ENCODE measurements at regions not wholly inside any gene's neighbourhood (a gene's known extent, or its start where the extent isn't known, plus 50 kb on each side); places are given as distances from the start of the nearest gene placed in this dataset.

DNA sequence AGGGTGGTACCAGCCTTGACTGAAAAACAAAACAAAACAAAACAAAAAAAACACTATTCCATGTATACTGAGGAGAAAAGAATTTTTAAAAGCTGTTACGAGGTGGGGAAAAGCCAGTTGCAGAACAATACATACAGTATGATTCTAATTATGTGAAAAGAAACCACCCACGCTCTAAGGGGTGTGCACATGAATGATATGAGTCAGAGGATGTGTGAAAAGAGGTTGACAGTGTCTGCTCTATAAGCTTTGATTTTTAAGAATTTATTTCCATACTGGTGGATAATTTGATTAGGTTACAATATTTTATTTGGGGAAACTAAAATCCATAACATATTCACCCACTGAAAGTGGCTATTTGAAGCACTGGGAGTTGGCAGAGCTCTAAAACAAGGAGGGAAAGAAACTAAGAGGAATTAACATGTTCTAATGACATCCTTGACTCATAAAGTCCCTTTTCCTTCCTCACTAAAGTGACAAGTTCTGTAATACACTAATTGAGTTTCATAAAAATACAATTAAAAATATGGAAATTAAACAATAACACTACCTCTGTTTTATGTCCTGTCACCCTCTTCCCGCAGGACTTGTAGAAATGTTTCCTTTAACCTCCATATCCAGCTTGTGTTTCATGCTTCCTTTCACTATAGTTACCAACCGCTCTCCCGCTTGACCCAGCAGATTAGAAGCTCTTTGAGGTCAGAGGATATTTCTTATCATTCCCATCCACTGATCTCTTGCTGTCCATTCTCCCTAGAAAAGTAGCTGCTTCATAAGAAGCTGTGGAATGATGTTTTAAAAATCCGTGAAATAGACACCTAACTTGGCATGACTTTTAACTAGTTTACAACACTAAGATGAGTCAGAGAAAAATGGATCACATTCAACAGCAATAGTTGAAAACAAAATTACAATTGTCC lies 118.6 kb upstream of the CCDC28A start:
- no peak overlapping the region for H3K4me3 ChIP-seq (ENCODE audit: low read depth, low read length)
- TF ChIP-seq, protein P1, sequence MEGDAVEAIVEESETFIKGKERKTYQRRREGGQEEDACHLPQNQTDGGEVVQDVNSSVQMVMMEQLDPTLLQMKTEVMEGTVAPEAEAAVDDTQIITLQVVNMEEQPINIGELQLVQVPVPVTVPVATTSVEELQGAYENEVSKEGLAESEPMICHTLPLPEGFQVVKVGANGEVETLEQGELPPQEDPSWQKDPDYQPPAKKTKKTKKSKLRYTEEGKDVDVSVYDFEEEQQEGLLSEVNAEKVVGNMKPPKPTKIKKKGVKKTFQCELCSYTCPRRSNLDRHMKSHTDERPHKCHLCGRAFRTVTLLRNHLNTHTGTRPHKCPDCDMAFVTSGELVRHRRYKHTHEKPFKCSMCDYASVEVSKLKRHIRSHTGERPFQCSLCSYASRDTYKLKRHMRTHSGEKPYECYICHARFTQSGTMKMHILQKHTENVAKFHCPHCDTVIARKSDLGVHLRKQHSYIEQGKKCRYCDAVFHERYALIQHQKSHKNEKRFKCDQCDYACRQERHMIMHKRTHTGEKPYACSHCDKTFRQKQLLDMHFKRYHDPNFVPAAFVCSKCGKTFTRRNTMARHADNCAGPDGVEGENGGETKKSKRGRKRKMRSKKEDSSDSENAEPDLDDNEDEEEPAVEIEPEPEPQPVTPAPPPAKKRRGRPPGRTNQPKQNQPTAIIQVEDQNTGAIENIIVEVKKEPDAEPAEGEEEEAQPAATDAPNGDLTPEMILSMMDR (IDR thresholded peaks at IDR 0.05; ENCODE audit: insufficient read depth, low read depth, low read length), result no peak
- DNase-seq (ENCODE audit: low read depth), result peak; percentile 20

DNA sequence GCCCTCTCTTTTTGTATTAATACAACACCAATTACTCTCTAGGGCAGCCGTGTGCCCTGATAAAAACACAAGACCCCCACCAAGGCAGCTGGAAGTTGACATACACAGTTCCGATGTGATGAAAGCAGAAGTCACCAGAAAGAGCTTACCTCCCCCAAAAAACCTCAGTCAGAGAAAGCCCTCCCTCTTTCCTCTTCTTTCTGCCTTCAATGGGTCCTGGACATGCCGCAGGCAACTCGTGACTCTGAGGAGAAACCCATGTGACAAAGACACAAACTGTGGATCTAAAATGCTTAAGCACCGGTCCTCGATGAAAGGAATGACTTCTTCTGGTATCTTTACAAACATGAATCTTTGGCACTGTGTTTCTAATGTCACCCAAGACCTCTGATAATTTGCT lies 117.7 kb upstream of the CCDC28A start:
- no peak for DNase-seq (ENCODE audit: low read depth)
- H3K4me3 ChIP-seq (ENCODE audit: low read depth, low read length), result no peak overlapping the region
- TF ChIP-seq, protein P1 (IDR thresholded peaks at IDR 0.05; ENCODE audit: insufficient read depth, low read depth, low read length), result no peak

DNA sequence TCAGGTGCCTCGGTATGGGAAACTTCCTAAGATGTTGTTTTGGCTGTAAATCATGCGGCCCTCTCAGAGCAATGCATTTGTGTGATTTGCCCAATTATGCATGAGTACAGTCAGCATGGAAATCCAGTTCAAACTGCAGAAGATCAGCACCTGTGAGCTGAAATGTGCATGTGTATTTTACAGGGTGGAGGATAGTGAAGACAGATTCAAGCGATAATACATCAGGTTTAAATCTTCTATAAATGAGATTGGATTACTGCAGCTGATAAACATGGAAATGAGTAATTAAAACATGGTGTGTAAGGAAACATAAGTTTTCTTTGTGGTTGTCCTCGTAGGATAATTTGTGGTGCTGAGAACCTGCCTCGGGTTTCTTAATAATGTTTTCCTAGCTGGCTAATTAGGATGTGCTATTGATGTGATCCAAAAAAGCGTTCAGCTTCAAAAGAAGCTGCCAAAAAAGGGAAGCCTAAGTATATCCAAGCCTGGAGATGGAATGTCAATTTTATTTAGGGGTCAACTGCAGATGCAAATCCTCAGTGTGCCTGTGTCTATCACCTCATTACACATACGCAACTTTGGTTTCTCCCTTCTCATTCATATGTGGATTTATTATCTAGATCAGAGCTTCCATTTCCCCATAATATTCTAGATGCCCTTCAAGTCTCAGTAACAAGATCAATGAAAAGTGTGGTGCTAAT lies 117.1 kb upstream of the CCDC28A start:
- H3K4me3 ChIP-seq (ENCODE audit: low read depth, low read length), result no peak overlapping the region
- TF ChIP-seq, protein P1 (IDR thresholded peaks at IDR 0.05; ENCODE audit: insufficient read depth, low read depth, low read length), result no peak
- no peak for DNase-seq (ENCODE audit: low read depth)

DNA sequence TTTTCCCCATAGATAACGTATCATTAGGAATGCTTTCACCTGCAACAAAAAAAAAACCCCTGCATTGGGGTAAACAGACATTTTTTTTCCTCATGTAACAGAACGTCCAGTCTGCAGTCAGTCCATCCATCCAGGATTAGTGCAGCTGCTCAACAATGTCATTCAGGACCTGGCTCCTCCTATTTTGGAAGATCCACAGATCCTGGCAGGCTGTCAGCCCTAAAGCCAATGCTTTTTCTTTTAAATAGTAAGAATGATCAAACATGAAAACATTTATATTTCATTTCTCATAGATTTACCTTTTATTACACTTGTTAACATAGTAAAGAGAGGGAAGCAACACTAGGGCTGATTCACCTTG lies 116.5 kb upstream of the CCDC28A start:
- no peak for DNase-seq (ENCODE audit: low read depth)
- no peak overlapping the region for H3K4me3 ChIP-seq (ENCODE audit: low read depth, low read length)
- TF ChIP-seq, protein P1 (IDR thresholded peaks at IDR 0.05; ENCODE audit: insufficient read depth, low read depth, low read length), result no peak

DNA sequence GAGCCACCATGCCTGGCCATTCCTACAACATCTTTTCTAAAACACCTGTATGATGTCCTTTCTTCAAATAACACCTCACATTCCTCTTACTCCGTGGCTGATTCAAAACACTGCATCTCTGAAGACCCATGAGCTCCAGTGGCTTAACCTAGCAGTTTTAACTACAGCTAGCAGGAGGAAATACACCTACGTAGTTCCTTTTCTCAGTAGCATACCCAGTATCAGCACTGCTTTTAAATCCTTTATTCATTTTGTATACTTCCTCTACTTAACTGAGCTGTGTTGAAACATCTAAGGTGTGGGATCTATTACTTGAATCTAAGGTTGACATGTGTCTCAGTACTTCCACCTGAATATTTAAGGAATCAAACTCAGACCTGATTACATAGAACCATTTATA lies 113.6 kb upstream of the CCDC28A start:
- no peak for DNase-seq (ENCODE audit: low read depth)
- no peak overlapping the region for H3K4me3 ChIP-seq (ENCODE audit: low read depth, low read length)
- TF ChIP-seq, protein P1 (IDR thresholded peaks at IDR 0.05; ENCODE audit: insufficient read depth, low read depth, low read length), result no peak

DNA sequence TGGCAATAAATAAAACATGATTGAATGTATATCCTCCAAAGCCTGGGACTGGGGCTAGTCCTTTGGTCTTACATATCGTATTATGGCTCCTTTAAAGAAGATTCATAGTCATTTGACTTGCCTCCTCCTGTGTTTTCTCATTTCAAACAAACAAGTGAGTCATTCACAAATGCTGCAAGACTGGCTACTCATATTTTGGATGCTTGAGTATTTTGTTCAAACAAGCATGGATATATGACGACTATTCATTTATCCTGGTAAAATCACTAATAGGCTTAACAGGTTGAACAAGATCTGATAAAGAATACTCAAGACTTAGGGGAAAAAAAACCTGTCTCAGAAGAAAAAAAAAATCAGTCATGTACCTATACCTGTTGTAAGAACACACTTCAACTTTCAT lies 111.1 kb upstream of the CCDC28A start:
- DNase-seq (ENCODE audit: low read depth), result peak; percentile 76
- TF ChIP-seq, protein P1 (IDR thresholded peaks at IDR 0.05; ENCODE audit: insufficient read depth, low read depth, low read length), result no peak
- H3K4me3 ChIP-seq (ENCODE audit: low read depth, low read length), result no peak overlapping the region

Data from fibroblast of villous mesenchyme (primary cell).